ENCODE measurements at regions not wholly inside any gene's neighbourhood (a gene's known extent, or its start where the extent isn't known, plus 50 kb on each side); places are given as distances from the start of the nearest gene placed in this dataset.

DNA sequence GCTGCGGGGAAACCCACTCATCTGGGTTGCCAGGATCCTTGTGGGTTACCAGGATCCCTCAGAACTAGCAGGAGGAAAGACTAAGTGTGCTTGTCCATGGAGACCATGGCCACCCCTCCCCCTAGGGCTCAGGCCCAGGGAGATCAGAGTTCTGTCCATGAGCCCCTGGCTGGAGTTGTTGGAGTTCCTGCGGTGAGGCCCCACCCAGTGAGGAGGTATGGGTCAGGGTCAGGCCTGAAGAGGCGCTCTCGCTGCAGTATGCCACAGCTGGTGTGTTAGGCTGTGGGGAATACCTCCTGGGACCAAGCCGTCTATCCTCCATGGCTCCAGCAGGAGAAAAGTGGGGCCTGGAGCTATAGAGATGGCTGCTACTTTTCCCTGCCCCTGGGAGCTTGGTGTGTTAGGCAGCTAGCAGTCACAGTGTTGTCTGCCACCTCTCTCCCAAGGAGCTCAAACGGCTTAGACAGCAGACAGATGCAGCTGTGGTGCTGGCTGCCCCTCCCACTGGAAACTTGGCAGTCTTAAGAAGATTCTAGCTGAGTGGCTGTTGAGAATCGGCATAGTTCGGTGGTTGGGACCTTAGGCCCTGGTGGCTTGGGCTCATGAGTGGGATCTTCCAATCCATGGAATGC lies 240.3 kb upstream of the CELF4 start:
- TF ChIP-seq FOXM1 (IDR thresholded peaks at IDR 0.05; ENCODE audit: borderline replicate concordance) (no peak), FOXK2 (IDR thresholded peaks at IDR 0.05) (no peak), NFRKB (IDR thresholded peaks at IDR 0.05) (no peak), CTBP1 (IDR thresholded peaks at IDR 0.05; ENCODE audit: borderline replicate concordance) (no peak), LEF1 (IDR thresholded peaks at IDR 0.05; ENCODE audit: borderline replicate concordance) (no peak), L3MBTL2 (conservative IDR thresholded peaks at IDR 0.05) (no peak), ZNF384 (IDR thresholded peaks at IDR 0.05) (no peak), FOXA1 (IDR thresholded peaks at IDR 0.05) (no peak), SUZ12 (IDR thresholded peaks at IDR 0.05) (no peak), HDGF (IDR thresholded peaks at IDR 0.05; ENCODE audit: borderline replicate concordance) (no peak), SP1 (IDR thresholded peaks at IDR 0.05) (no peak), TARDBP (IDR thresholded peaks at IDR 0.05) (no peak), ELF4 (IDR thresholded peaks at IDR 0.05) (no peak)
- TF ChIP-seq, protein P1, sequence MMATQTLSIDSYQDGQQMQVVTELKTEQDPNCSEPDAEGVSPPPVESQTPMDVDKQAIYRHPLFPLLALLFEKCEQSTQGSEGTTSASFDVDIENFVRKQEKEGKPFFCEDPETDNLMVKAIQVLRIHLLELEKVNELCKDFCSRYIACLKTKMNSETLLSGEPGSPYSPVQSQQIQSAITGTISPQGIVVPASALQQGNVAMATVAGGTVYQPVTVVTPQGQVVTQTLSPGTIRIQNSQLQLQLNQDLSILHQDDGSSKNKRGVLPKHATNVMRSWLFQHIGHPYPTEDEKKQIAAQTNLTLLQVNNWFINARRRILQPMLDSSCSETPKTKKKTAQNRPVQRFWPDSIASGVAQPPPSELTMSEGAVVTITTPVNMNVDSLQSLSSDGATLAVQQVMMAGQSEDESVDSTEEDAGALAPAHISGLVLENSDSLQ (IDR thresholded peaks at IDR 0.05): no peak
- POLR2A ChIA-PET: no interaction called here
- no peak for DNase-seq (ENCODE audit: extremely low spot score)
- CTCF ChIA-PET: no interaction called here

DNA sequence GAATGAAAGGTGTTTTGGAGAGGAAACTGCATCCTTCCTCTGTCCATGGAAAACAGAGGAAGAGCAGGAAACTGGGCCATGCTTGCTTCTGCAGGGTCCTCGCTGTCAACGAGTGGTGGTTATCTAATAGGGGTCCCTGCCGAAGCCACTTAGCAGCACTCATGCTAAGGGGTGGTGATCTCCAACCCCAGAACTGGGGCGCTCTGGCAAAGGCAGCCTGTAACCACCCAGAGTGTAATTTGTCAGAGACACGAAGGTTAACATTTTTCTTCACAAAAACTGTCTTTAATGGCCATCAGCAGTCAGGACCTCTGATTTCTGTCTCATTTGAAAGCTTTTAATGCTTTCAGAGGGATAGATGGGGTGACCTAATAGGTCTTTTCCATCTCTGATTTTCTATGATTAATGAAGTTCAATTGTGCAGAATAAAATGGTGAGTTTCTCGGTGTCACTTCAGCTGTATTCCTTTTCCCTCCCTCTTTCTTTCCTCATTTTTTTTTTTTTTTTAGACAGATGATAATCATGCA lies 231.3 kb upstream of the CELF4 start:
- TF ChIP-seq ARNT (IDR thresholded peaks at IDR 0.05) (no peak), TARDBP (IDR thresholded peaks at IDR 0.05) (no peak), FOXA1 (IDR thresholded peaks at IDR 0.05) (no peak), NFRKB (IDR thresholded peaks at IDR 0.05) (no peak), FOXK2 (IDR thresholded peaks at IDR 0.05) (no peak), BHLHE40 (IDR thresholded peaks at IDR 0.05; ENCODE audit: borderline replicate concordance) (no peak), ZNF384 (IDR thresholded peaks at IDR 0.05) (no peak), FOXM1 (IDR thresholded peaks at IDR 0.05; ENCODE audit: borderline replicate concordance) (no peak), LEF1 (IDR thresholded peaks at IDR 0.05; ENCODE audit: borderline replicate concordance) (no peak), ELF4 (IDR thresholded peaks at IDR 0.05) (no peak), SP1 (IDR thresholded peaks at IDR 0.05) (no peak), HDGF (IDR thresholded peaks at IDR 0.05; ENCODE audit: borderline replicate concordance) (no peak)
- TF ChIP-seq, protein P1 (IDR thresholded peaks at IDR 0.05): no peak
- CTCF ChIA-PET: no interaction called here

DNA sequence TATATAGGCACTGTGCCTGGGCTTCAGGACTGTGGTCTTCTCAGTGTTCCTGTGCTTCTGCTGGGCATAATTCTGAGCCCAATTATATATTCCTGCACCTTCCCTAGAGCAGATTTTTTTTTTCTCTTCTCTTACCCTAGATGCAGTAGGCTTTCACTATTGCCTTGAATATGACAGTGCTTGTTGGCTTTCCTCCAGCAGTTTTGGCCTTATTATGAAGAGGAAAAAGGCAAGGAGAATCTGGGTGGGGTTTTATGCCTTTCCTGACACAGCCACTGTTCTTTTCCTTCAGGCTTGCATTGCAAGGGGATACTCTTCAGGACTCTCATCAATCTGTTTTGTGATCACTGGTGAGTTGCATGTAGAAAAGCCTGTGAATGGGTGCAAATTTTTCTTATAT lies 221.9 kb upstream of the CELF4 start:
- no peak for TF ChIP-seq ZNF384 (IDR thresholded peaks at IDR 0.05)
- TF ChIP-seq SP1 (IDR thresholded peaks at IDR 0.05): no peak
- TF ChIP-seq TARDBP (IDR thresholded peaks at IDR 0.05): no peak
- no peak for TF ChIP-seq FOXA1 (IDR thresholded peaks at IDR 0.05)
- TF ChIP-seq BHLHE40 (IDR thresholded peaks at IDR 0.05; ENCODE audit: borderline replicate concordance): no peak
- TF ChIP-seq LEF1 (IDR thresholded peaks at IDR 0.05; ENCODE audit: borderline replicate concordance): no peak
- no peak for TF ChIP-seq NFRKB (IDR thresholded peaks at IDR 0.05)
- TF ChIP-seq SUZ12 (IDR thresholded peaks at IDR 0.05): no peak
- ChIA-PET CTCF (no interaction called here), POLR2A (no interaction called here)
- no peak for DNase-seq (ENCODE audit: extremely low spot score)

More for the DNA sequence above, 231.3 kb upstream of the CELF4 start:
- POLR2A ChIA-PET: no interaction called here
- DNase-seq (ENCODE audit: extremely low spot score): no peak

DNA sequence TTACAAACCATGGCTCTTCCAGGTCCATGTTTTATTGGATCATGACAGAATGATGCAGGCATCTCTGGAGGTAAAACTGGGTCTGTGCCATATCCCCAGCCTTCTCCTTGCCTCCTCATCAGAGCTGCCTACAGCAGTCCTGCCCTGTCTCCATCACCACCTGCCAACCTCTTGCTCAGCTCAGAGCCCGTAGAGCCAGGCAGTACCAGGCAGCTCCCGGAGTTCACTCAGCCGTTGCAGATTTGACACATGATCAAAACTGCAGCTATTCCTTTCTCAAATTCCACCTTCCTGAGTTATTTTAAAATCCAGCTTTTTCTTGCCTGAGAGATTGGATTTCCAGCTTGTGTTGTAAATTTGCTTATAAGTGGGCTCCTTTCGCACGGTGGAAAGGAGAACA lies 218.2 kb upstream of the CELF4 start:
- TF ChIP-seq NFRKB (IDR thresholded peaks at IDR 0.05) (no peak), LEF1 (IDR thresholded peaks at IDR 0.05; ENCODE audit: borderline replicate concordance) (no peak), FOXM1 (IDR thresholded peaks at IDR 0.05; ENCODE audit: borderline replicate concordance) (no peak), BHLHE40 (IDR thresholded peaks at IDR 0.05; ENCODE audit: borderline replicate concordance) (no peak), TARDBP (IDR thresholded peaks at IDR 0.05) (no peak), FOXA1 (IDR thresholded peaks at IDR 0.05) (no peak), ZNF384 (IDR thresholded peaks at IDR 0.05) (no peak), SUZ12 (IDR thresholded peaks at IDR 0.05) (no peak), L3MBTL2 (conservative IDR thresholded peaks at IDR 0.05) (no peak), ELF4 (IDR thresholded peaks at IDR 0.05) (no peak), FOXK2 (IDR thresholded peaks at IDR 0.05) (no peak), ARNT (IDR thresholded peaks at IDR 0.05) (no peak), SP1 (IDR thresholded peaks at IDR 0.05) (no peak), CTBP1 (IDR thresholded peaks at IDR 0.05; ENCODE audit: borderline replicate concordance) (no peak), HDGF (IDR thresholded peaks at IDR 0.05; ENCODE audit: borderline replicate concordance) (no peak)
- TF ChIP-seq, protein P1 (IDR thresholded peaks at IDR 0.05): no peak
- DNase-seq (ENCODE audit: extremely low spot score): no peak
- CTCF ChIA-PET: no interaction called here
- POLR2A ChIA-PET: no interaction called here

DNA sequence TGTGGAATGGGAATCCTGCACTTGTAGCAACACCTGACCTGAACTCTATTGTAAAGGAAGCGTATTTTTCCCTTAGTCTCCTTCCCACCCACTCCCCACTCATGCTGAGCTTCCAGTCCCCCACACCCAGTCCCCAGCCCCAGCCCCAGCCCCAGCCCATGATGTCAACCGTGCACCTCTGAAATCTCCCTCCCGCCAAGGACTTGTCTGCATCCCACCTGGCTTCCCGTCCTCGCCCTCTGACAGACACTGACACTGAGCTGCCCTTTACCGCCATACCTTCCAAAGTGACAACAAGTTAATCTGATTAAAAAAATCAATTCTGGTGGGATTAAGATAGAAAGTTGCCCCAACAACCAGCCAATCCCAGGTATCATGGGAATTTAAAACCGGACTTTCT lies 213.6 kb upstream of the CELF4 start:
- ChIA-PET POLR2A (no interaction called here), CTCF (interaction anchor here (0.6 to 1.6 kb wide), 13 partner anchors 10 to 465 kb away, joined by 3 to 8 read pairs (median 3); partner anchors contain the start of gene CELF4)
- no peak for DNase-seq (ENCODE audit: extremely low spot score)
- TF ChIP-seq ZNF384 (IDR thresholded peaks at IDR 0.05) (no peak), ELF4 (IDR thresholded peaks at IDR 0.05) (no peak), LEF1 (IDR thresholded peaks at IDR 0.05; ENCODE audit: borderline replicate concordance) (no peak), BHLHE40 (IDR thresholded peaks at IDR 0.05; ENCODE audit: borderline replicate concordance) (no peak), CTBP1 (IDR thresholded peaks at IDR 0.05; ENCODE audit: borderline replicate concordance) (no peak), TARDBP (IDR thresholded peaks at IDR 0.05) (no peak), FOXK2 (IDR thresholded peaks at IDR 0.05) (no peak), SUZ12 (IDR thresholded peaks at IDR 0.05) (no peak), ARNT (IDR thresholded peaks at IDR 0.05) (no peak), FOXA1 (IDR thresholded peaks at IDR 0.05) (no peak), FOXM1 (IDR thresholded peaks at IDR 0.05; ENCODE audit: borderline replicate concordance) (no peak), L3MBTL2 (conservative IDR thresholded peaks at IDR 0.05) (no peak), NFRKB (IDR thresholded peaks at IDR 0.05) (no peak), HDGF (IDR thresholded peaks at IDR 0.05; ENCODE audit: borderline replicate concordance) (no peak), SP1 (IDR thresholded peaks at IDR 0.05) (no peak)
- TF ChIP-seq, protein P1 (IDR thresholded peaks at IDR 0.05): no peak

Measured in HEK293T (cell line).